GM18511 (cell line): ENCODE measurements at regions not wholly inside any gene's neighbourhood (a gene's known extent, or its start where the extent isn't known, plus 50 kb on each side); places are given as distances from the start of the nearest gene placed in this dataset.

Source experiments
- ATAC-seq: cut with Tn5 transposase; IDR thresholded peaks from one replicate; pipeline ENCODE4 v1.9.1; 2021; ENCODE audit warnings: mild to moderate bottlenecking, moderate library complexity; ENCODE audit not compliant: unreplicated experiment

DNA sequence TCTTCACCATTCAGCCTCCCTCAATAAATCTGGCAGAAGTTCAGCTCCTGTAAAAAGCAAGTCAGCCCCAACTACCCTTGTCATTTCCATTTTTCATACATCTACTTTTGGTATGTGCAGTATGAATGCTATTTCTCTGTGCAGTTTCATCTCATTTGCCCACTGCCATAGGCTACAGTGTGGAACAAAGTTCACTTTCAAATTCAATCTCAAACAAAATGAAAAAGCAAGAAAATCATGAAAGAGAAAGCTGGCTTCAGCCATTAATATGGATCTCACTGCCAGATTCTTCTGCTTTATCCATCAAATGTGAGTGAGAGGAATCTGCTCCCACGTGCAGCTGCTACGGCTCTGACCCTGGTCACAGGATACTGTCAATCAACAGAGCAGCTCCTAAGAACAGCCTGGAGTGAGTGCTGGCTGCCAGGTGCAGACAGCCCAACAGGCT, 494.2 kb downstream of the ZNF608 start:
- no peak for ATAC-seq

DNA sequence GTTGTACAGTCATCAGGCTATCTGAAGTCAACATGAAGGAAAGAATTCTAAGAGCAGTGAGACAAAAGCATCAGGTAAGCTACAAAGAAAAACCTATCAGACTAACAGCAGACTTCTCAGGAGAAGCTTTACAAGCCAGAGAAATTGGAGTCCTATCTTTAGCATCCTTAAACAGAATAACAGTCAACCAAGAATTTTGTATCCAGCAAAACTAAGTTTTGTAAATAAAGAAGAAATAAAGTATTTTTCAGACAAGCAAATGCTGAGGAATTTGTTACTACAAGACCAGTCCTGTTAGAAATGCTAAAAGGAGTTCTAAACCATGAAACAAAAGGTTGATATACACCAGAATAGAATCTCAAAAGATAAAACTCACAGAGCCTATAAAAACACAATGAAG, 501.2 kb downstream of the ZNF608 start:
- no peak for ATAC-seq

DNA sequence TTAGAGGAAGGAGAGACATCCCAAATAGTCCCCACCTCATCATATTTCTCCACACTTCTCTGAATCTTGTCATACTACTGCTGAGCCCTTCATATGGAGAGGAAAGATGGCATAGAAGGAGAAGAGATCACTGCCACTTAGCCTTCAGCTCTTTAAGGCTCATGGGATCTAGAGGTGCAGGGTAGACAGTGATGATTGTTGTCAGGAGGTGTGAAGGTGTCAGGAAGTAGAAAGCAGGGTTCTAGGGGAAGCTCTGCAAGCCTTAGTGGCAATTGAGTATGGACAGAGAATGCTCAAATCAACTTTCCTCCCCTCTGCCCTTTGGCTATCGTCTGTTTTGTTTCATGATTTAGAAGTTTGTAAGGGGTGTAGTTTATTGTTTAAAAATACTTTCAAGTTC, 505.7 kb downstream of the ZNF608 start:
- ATAC-seq, result no peak

DNA sequence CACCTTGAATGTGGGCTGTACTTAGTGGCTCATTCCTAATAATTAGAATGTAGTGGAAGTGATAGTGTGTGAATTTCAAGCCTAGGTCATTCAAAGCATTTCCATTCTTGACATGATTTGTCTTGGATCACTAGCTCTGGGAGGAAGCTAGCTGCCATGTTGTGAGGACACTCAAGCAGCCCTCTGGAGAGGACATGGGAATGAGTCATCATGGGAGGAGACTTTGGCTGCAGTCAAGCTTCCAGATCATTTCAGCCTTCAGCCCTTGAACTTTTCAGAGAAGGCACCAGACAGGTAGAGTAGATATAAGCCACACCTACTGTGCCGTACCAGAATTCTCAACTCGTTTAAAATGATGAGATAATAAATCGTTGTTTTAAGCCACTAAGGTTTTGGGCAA, 506.9 kb downstream of the ZNF608 start:
- no peak for ATAC-seq

DNA sequence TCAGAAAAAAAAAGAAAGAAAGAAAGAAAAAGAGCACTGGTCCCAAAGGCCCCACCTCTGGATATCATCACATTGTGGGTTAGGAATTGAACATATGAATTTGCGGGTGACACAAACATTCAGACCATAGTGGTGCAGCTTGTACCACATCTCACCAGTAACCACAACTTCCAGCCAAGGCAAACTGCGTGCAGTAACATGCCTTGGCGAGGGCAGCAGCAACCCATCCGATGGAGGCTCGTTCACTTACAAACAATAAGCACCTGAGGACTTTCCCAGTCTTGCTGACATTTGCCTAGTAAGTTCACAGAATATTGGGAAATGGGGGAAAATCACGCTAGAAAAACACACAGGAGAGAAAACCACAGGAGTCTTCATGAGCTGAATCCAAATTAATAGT, 508.1 kb downstream of the ZNF608 start:
- no peak for ATAC-seq

DNA sequence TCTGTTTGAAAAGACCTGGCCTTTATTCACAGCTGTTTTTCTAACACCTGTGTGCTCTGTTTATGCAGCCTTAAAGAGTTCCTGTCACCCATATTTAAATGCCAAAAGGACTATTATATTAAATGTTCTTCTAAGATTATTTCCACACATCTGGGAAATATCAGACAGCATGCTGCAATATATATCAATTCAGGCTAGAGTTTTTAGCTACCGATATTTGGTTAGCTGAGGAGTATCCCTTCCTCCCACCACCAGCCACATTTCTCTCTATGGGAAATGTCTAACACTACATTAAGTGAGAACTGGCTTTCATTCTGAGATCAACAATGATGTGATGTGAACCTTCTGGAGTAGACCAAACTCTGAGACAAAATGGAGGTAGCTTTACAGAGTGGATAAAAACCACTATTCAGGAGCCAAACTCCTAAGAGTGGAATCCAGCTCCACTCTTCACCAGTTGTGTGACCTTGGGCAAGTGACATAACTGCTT, 509.2 kb downstream of the ZNF608 start:
- ATAC-seq, result no peak

DNA sequence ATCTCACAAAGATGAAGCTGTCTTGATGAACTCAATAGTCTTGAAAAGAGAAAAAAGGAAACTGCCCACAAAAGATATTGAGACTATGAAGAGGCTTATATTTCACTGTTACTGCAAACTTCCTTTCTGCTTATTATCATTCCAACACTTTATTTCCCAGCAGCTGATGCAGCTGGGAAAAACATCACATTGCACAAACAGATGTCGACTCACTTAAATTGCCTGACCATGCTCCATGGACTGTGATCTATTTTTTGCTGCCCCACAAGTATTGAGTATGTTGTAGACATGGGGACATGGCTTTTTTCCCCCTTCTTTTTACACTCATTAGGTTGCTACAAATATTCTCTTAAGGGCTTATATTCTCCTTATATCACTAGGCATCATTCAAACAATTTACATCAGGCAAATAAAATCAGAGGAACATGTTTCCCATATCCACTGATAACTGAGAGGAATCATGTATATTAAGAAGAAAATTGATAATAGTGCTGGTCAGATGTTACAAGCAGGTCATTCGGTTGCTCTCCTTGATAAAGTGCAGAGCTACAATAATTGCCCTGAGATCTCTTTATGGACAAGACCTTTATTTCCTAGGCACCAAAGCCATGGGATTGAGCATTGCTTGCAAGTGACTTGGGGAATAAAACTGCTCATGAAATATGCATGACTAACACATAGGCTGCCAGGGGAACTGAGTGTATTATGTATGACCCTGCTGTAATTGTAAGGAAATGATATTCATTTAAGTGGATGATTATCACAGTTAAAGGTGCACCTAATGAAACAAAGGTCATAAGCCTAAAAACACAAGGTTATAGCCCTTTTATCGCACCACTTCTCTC, 509.9 kb downstream of the ZNF608 start:
- no peak for ATAC-seq

DNA sequence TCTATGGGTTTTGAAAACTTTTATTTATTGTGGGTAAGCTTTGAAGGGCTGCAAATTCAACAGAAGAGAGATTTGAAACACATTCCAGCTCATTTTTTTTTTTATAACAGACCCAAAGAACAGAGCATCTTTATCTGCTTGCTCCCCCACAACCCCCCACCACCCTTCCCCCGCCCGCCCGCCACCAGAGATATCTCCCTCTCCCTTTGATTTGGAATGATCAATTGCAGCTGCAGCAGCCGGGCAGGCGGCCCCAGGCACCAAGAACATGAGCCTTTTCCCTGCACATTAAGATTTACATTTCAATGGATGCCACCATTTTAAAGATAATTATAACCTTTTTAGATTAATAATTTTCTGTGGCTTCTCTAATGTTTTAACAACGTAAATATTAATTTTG, 510.9 kb downstream of the ZNF608 start:
- no peak for ATAC-seq

DNA sequence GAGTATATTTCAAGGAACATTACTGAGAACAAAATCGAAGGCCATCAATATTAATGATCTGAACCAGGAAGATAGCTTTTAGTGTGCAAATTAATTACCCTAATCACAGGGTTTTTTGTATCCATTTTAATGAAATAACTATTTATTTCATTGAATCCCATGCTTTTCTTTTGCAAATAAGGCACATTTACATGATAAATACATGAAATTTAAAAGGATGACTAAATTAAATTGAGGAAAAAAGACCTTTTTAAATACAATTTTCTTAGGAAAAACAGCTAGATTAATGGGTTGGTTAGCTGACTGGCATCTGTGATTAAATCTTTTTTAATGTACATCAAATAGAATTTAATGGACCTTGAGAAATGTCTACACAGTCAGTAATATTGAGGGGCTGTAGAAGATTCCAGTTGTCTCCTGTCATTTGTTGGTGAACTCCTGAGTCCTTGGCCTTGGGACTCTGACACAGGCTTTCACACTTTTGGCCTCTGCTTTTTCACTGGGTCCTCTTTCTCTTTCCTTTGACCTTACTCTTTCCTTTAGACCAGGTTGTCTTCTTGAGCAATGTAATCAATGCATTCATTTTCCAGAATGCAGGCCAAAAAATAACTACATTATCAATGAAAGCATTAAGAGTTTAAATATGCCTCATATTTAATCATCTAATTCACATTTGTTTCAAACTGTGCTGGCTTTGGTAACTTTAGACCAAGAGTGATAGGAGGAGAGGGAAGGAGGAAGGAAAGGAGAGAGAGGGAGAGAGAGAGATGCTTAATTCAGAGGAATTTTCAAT, 511.5 kb downstream of the ZNF608 start:
- ATAC-seq, result no peak

DNA sequence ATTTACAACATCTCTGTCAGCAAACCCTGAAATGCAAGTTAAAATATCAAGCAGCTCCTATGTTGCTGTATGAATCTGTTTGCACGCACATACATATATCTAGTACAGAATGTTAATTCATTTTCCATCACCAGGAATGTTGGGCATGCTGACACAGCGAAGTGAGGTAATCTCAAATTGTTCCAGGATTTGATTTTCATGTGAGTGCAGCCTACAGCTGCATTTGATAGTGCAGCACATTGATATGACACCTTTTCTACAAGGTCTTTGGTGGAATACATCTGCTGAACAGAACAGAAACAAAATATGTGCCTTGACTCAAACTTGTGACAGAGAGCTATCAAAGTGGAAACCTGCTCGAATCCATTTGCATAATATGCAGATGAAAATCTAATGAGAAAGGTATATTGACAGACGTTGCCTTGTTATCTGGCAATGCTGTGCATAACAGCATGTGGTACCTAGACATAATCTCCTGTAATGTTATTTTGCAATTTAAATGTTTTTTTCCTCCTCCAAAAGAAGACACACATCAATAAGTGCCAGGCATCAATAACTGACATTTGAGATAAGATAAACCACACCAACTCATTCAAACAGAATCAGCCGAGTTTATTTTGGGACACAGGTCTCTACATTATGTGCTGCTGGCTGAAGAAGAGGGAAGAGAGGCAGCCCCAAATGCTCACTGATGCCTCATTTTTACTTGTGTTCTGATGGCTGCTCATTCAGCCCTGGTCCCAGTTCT, 512.2 kb downstream of the ZNF608 start:
- no peak for ATAC-seq

DNA sequence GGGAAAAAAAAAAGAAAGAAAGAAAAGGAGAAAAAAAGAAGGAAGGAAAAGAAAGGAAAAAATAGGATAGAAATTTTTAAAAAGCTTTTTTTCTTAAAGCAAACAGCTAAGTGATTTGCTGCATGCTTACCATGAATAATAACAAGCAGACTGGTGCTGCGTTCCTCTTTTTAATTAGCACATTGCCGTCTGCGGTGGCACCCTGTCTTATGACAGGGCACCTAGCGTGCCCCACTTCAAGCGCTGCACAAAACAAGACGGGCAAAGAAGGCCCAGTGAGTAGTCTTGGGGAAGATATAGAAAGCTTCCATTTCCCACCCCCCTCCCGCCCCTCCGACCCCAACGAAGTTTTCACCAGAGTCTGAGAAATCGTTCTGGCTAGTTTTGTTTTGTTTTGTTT, 513.9 kb downstream of the ZNF608 start:
- no peak for ATAC-seq

DNA sequence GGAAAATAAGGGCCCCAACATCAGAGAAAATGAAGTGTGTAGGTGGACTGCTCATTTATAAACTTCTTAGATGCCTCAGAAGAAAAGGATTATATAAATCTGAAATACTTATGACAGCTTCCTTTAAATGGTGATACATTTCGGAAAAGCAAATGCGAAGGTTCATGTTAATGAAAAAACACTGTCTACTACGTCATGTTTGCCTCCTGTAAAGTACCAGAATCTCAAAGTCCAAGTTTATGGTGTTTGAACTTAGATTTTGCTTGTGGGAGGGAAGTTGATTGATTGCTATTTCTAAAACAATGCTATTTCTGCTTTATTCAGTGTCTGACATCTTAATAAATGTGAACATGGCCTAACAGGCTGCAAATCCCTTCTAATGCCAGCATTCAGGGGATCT, 514.6 kb downstream of the ZNF608 start:
- no peak for ATAC-seq

DNA sequence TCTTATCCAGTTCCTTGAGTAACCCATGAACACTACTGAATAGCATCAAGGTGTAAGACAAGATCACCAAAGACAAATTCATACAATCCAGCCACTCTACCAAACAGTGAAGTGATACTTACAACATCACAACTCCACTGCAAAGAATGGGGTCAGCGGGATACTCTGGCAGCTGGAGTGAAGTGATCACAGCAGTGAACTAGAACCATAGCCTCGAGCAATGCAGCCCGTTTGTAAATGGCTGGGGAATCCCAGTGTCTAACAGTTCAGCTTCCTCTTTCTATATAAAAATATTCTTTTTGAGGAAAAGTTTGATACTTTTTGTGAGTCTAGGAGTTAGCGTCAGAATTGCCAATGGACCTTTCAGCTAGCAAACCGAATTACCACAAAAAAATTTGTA, 515.2 kb downstream of the ZNF608 start:
- no peak for ATAC-seq

DNA sequence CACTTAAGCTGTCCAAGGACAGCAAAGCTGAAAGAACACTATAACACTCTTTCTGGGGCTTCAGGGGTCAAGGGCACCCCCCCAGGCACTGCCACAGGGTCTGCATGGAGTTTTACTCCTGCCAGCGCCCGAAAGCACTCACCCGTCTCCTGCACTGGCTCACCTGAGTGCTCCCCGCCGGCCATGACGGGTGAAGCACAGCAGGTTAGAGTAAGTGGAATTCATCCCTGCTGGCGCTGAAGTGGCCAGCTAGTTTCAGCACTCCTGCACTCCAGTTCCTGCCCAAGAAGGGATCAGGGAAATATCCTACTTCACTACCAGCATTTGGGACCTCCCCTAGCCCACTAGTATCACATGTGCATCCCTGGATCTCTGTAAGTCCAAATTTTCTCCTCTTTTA, 516.0 kb downstream of the ZNF608 start:
- ATAC-seq, result no peak

DNA sequence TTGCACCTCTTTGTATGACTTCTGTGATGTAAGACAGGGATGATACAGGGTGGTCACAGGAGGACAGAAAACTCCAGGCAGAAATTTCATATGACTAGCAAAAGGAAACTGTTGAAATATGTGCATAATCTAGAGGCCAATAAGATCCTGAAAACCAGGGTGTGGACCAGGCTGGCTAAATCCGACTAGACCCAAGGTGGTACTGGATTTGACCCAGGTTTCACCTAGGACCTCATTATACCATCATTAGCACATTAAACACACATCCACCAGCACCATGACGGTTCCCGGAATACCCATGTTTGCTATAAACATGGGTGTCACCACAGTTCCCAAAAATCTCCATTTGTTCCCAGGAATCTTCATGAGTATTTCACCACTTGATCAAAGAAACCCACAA, 517.1 kb downstream of the ZNF608 start:
- no peak for ATAC-seq

DNA sequence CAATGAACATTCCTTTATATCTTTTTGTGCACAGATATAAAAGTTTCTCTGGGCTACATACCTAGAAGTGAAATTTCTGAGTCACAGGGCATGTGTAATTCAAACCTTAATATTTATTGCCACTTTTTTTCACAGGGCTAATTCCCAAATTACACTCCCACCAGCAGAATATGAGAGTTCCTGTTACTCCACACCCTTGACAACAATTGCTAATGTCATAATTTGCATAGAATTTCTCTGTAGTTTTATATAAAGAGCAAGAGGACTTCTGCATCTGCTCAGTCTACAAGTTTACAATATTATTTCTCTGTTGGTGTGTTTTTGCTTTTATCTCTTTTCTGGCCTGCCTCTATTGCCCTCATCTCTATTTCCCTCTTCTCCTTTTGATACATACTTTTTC, 518.5 kb downstream of the ZNF608 start:
- ATAC-seq, result no peak

DNA sequence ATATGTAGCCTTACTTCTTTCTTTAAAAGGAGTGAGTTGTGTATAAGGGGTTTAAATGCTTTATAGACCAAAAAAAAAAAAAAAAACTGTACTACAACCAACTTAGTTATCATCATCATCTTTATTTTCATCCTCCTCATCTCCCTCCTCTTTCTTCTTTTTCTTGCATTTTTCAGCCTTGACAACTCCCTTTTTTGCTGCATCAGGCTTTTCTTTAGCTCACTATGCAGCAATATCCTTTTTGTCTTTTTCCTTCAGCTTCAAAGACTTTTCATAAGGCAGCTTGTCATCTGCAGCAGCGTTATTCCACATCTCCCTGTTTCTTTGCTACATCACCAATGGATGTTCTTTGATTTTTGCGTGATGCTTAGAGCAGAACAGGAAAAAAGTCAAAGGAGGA, 526.0 kb downstream of the ZNF608 start:
- ATAC-seq, result no peak

DNA sequence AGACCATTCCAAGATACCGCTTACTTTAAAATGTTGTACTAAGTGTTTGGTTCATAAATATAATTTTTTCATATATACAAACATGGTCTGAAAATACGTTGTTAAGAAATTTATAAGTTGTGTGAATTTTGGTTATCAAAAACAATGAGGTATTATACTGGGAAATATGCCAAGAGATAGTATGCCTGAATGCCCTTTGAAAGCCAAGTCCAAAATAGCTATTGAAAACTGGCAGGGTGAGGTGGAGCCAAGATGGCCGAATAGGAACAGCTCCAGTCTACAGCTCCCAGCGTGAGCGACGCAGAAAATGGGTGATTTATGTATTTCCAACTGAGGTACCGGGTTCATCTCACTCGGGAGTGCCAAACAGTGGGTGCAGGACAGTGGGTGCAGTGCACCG, 533.5 kb downstream of the ZNF608 start:
- ATAC-seq, result no peak

DNA sequence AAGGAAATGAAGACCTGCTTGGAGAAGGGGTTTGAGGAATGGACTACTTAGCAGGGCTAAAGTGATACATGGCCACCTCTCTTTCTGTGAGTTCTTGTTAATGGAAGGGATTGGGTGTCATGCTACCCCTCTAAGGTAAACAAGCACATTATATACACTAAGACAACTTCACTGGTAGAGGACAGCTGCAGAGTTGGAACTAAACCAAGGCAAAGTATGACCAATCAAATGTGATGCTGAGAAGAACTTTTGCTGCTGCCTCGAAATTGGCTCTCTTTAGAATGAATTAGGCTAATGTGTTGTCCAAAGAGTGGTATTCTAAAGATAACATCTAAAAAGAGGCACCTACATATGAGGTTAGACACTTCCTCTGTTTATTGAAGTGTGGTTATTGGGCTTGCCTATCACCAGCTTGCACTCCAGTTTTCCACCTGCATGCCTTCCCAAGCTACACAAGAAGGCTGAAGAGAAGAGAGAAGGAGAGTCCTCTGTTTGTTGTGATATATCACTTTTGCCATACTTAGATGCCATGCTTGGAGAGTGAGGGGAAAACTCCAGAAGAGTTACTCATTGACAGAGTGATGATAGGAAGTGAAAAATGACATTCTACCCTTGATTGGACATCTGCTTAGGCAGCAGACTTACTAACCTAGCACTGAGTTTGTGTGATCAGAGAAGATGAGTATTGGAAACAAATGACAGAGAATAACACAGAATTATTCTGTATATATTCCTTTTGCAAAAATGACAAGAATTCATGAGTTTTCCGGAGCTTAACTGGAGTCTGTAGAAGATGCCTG, 536.1 kb downstream of the ZNF608 start:
- ATAC-seq, result peak; percentile 71

DNA sequence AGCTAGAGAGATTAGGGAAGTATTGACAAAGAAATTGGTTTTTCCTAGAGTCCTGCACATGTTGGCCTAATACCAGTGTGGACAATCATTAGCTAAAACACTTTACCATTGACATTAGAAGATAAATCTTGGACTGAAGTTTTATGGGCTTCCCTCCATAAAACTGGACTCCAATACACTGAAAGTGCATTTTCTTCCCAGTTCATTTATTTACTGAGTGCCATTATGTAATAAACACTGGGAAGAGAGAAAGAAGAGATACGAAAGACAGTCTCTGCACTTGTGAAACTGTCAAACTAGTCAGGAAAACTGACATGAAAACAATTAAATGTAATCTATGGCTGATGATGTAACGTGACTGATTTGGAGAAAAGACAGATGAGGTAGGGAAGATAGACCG, 539.3 kb downstream of the ZNF608 start:
- ATAC-seq, result no peak

DNA sequence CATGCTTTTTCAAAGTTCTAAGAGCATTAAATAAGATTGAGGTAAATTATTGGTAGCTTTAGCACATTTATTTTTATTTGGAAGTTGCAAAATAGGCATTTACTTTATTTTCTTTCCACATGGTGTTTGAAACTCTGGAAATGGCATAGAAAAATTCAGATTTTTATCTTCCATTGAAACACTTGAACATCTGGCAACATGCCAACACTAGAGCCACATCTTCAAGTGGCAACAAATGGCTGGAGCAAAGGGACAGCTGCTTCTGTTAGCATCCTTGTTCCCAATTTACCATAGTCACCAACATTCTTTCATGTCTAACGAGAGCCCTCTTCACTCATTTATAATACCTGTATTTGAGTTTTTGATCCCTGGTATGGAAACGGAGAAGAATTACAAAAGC, 539.9 kb downstream of the ZNF608 start:
- no peak for ATAC-seq
